Neutrophil (primary cell): ENCODE measurements at regions not wholly inside any gene's neighbourhood (a gene's known extent, or its start where the extent isn't known, plus 50 kb on each side); places are given as distances from the start of the nearest gene placed in this dataset.

Source experiments
- H3K27ac ChIP-seq: fragments of 200-600 bp; sonication (generic); 2 replicates; pipeline ENCODE4 v1.5.1; 2016; ENCODE audit warnings: mild to moderate bottlenecking, moderate library complexity
- H3K27me3 ChIP-seq: fragments of 200-600 bp; sonication (generic); 2 replicates; pipeline ENCODE4 v1.6.0; 2016; ENCODE audit warnings: mild to moderate bottlenecking
- H3K36me3 ChIP-seq: fragments of 200-600 bp; sonication (generic); 2 replicates; pipeline ENCODE4 v1.5.1; 2017
- H3K4me1 ChIP-seq, 2 experiments: fragments of 200-600 bp in 1 of 2; sonication (generic) in 1 of 2; 1 replicate in 1 of 2; 2 replicates in 1 of 2; pipeline versions ENCODE4 v1.5.1 to v1.6.1; 2013 to 2016; ENCODE audit warnings: low read depth in 1 of 2, low read length in 1 of 2, mild to moderate bottlenecking in 1 of 2, moderate library complexity in 1 of 2; ENCODE audit not compliant: control insufficient read depth in 1 of 2, insufficient read depth in 1 of 2
- H3K4me3 ChIP-seq, 2 experiments: fragments of 200-600 bp in 1 of 2; sonication (generic) in 1 of 2; 1 replicate in 1 of 2; 2 replicates in 1 of 2; pipeline ENCODE4 v1.5.1; 2013 to 2016; ENCODE audit warnings: low read depth in 1 of 2, low read length in 1 of 2, mild to moderate bottlenecking in 1 of 2, moderate library complexity in 1 of 2
- H3K9me3 ChIP-seq: fragments of 200-600 bp; sonication (generic); 2 replicates; pipeline ENCODE4 v1.5.1; 2016
- TF ChIP-seq, protein P1 (sequence below): fragments of 200-600 bp; sonication (generic); IDR thresholded peaks from 2 replicates; pipeline ENCODE4 v1.5.1; 2016; ENCODE audit warnings: antibody characterized with exemption

DNA sequence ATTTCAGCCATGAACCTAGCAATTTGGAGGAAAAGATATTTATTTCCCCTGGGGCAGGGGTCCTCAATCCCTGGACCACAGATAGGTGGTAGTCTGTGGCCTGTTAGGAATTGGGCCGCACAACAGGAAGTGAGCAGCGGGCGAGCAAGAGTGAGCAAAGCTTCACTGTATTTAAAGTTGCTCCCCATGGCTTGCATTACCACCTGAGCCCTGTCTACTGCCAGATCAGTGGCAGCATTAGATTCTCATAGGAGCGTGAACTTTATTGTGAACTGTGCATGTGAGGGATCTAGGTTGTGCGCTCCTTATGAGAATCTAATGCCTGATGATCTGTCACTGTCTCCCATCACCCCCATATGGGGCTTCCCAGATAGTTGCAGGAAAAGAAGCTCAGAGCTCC is 127.6 kb downstream of the ICOS start:
- H3K9me3 ChIP-seq, result no peaks in the 10 kb centered on the region
- no peaks in the 10 kb centered on the region for H3K4me1 ChIP-seq
- no peak overlapping the region for H3K27ac ChIP-seq
- H3K36me3 ChIP-seq, result no peaks in the 10 kb centered on the region
- no peaks in the 10 kb centered on the region for H3K27me3 ChIP-seq
- TF ChIP-seq, protein P1, sequence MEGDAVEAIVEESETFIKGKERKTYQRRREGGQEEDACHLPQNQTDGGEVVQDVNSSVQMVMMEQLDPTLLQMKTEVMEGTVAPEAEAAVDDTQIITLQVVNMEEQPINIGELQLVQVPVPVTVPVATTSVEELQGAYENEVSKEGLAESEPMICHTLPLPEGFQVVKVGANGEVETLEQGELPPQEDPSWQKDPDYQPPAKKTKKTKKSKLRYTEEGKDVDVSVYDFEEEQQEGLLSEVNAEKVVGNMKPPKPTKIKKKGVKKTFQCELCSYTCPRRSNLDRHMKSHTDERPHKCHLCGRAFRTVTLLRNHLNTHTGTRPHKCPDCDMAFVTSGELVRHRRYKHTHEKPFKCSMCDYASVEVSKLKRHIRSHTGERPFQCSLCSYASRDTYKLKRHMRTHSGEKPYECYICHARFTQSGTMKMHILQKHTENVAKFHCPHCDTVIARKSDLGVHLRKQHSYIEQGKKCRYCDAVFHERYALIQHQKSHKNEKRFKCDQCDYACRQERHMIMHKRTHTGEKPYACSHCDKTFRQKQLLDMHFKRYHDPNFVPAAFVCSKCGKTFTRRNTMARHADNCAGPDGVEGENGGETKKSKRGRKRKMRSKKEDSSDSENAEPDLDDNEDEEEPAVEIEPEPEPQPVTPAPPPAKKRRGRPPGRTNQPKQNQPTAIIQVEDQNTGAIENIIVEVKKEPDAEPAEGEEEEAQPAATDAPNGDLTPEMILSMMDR, result no peak
- no peak overlapping the region for H3K4me3 ChIP-seq

DNA sequence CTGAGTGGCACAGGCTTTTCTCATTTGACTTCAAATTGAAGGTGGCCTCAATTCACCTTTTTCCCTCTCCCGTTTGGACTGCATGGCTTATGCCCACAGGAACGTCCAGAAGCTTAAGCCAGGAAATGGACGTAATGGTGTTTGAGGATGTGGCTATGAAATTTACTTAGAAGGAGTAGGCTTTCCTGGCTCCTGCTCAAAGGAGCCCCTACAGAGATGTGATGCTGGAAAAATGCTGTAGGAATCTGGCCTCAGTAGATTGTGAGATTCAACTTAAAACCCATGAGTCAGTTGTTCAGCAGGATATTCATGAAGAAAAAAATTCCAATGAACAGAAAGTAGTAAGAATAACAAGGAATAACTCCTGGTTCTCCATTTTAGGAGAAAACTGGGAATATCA is 129.0 kb downstream of the ICOS start:
- no peaks in the 10 kb centered on the region for H3K36me3 ChIP-seq
- H3K27me3 ChIP-seq, result no peaks in the 10 kb centered on the region
- no peaks in the 10 kb centered on the region for H3K9me3 ChIP-seq
- H3K27ac ChIP-seq, result no peak overlapping the region
- TF ChIP-seq, protein P1, result no peak
- no peak overlapping the region for H3K4me3 ChIP-seq
- no peaks in the 10 kb centered on the region for H3K4me1 ChIP-seq

DNA sequence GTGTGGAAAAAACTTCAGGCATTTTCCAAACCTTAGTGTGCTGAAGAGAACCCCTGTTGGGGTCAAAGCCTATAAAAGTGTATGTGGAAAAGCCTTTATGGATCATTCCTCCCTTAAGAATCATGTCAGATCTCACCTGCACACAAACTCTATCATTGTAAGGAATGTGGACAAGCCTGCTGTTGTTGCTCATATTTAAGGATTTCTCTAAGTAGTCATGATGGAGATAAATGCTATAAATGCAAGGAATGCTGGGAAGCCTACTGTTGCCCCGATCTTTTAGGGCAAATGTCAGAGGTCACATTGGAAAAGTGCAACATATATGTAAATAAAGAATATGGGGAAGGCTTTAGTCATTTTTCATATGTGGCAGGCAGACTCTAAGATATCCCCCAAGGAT is 129.5 kb downstream of the ICOS start:
- Histone ChIP-seq H3K27me3 (no peaks in the 10 kb centered on the region), H3K27ac (no peak overlapping the region), H3K4me1 (no peaks in the 10 kb centered on the region), H3K36me3 (no peaks in the 10 kb centered on the region), H3K4me3 (no peak overlapping the region), H3K9me3 (no peaks in the 10 kb centered on the region)
- TF ChIP-seq, protein P1, result no peak

DNA sequence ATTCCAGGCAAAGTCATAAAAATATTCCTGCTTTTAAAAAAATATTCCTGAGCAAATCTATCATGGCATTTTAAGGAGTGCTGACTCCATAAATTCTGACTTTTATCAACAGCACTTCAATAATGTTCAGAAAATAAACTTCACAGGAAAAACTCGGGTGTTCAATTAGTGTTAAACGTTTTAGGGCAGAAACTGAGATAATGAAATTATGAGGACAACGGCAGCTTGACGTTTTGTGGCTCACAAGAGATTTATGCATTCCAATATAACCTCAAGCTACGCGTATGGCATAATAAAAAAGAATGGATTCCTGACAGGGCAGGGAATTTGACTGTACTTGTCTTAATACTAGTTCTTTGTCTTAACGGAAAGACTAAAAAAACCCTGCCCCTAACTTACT is 133.2 kb downstream of the ICOS start:
- Histone ChIP-seq H3K27me3 (no peaks in the 10 kb centered on the region), H3K4me3 (no peak overlapping the region), H3K27ac (no peak overlapping the region), H3K9me3 (no peaks in the 10 kb centered on the region), H3K4me1 (no peaks in the 10 kb centered on the region), H3K36me3 (no peaks in the 10 kb centered on the region)
- TF ChIP-seq, protein P1, result no peak

DNA sequence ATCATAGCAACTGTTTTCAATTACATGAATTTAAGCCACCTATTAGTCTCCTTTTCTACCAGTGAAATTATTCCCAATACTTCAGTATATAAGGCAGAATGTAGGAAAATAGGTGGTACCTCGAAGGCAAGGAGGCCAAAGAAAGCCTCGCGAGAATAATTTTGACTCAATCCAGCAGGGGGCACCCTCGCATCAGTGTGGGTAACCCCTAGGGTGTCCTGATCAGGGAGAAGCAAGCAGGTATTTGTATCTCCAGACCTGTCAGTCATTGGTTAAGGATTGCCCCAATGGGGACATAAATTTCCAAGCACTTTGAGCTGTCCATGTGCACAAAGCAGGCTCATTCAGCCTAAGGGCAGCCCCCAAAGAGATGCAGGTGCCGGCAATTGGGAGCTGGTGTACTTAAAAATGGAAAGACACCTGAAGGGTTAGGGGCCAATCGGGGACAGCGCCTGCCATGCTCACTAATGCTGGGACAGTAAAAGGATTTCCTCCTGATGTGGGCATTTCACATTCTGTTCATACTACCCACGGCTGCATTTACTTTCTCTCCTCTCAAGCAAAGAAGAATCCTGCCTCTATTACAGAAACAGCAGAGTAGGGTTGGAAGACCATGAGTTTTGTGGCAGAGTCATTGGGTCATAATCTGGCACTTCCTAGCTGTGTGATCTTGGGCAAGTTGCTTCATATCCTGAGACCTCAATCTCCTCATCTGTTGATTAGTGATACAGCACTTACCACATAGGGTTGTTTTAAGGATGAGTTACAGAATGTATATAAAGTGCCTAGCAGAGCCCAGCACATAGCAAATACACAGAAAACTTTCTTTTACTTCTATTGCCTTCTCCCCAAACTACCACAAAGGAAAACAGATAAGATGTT is 136.1 kb downstream of the ICOS start:
- H3K9me3 ChIP-seq, result no peaks in the 10 kb centered on the region
- H3K4me1 ChIP-seq, result no peaks in the 10 kb centered on the region
- no peak overlapping the region for H3K27ac ChIP-seq
- no peaks in the 10 kb centered on the region for H3K36me3 ChIP-seq
- TF ChIP-seq, protein P1, result no peak
- H3K4me3 ChIP-seq, result no peak overlapping the region
- no peaks in the 10 kb centered on the region for H3K27me3 ChIP-seq
